GM08714 (cell line): ENCODE measurements at regions not wholly inside any gene's neighbourhood (a gene's known extent, or its start where the extent isn't known, plus 50 kb on each side); places are given as distances from the start of the nearest gene placed in this dataset.

Experiments used
- H3K4me3 ChIP-seq: fragments of 200-500 bp; sonication (Bioruptor generic); 2 replicates; pipeline ENCODE4 v1.5.1; 2014; ENCODE audit warnings: mild to moderate bottlenecking, low read length, inconsistent platforms
- ZNF274 ChIP-seq: IDR thresholded peaks from 2 replicates; pipeline ENCODE4 v1.6.1; 2012; ENCODE audit warnings: mild to moderate bottlenecking, low read depth, low read length

- no peak overlapping the region for H3K4me3 ChIP-seq
- no peak for TF ChIP-seq ZNF274
Measured at GRCh38 chr12:93020631-93021597, 91.8 kb upstream of the EEA1 start.

DNA sequence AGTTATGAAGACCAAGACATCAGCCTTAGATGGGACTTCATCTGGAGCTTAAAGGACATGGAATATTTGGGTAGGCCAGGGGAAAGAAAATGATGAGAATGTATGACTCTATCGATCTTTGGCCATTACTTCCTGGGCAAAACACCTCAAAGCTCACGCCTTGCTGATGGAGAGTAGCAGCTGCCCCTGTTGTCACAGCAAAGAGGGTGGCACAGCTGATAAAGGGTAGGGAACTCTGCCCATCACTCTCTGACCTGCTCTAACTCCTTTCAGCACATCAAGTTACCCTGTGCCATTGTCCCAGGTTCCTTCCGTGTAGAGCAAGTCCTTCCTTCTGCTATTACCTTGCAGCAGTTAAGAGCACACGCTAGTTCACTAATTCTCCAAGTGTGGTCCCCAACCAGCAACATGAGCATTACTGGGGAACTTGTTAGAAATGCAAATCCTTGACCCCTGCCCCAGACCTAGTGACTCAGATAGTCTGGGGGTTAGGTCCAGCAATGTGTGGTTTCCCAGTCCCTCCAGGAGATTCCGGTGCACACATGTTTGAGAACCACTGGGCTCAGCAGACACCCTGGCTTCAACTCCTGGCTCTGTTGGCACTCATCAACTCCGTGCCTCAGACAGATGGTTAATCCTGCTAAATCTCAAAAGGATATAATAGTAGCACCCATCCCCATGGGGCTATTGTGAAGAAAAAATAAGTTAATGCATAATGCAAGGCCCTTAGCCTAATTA, 93.7 kb upstream of the EEA1 start:
- no peak overlapping the region for H3K4me3 ChIP-seq
- TF ChIP-seq ZNF274, result no peak

- TF ChIP-seq ZNF274, result no peak
- no peak overlapping the region for H3K4me3 ChIP-seq
Measured at GRCh38 chr12:93025145-93026103, 96.3 kb upstream of the EEA1 start.

- no peak for TF ChIP-seq ZNF274
Measured at GRCh38 chr12:93027041-93027440, 97.9 kb upstream of the EEA1 start.

DNA sequence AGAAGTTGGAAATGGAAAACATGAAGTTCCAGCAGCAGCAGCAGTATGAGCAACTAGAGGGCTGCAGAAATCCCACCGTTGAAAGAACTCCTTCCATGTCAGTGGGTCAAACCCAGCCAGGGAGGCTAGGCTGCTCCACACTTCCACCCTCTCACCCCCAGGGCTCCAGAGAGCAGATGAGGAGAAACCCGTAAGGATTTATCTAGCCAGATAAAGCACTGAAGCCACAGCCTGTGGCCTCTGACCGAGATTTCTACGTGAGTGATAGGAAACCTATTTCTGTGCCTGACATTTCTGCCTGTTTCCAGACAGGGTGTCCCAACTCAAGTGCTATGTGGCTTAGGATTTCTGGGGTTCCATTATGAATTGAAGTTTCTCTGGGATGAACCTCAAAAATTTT, 100.0 kb upstream of the EEA1 start:
- TF ChIP-seq ZNF274, result no peak
- H3K4me3 ChIP-seq, result no peak overlapping the region

More at GRCh38 chr12:93027041-93027440, 97.9 kb upstream of the EEA1 start:
- no peak overlapping the region for H3K4me3 ChIP-seq

DNA sequence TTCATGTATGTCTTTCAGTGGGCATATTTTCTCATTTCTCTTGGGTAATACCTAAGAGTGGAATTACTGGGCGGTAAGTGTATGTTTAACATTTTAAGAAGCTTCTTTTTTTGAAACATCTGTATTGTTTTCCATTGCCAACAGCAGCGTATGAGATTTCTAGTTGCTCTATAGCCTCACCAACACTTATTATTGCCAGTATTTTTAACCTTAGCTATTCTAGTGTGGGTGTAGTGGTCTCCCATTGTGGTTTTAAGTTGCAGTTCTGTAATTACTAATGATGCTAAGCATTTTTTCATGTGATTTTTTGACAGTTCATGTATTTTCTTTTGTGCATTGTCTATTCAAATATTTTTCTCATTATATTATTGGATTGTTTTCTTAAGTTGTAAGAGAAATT, 101.9 kb upstream of the EEA1 start:
- no peak for TF ChIP-seq ZNF274
- H3K4me3 ChIP-seq, result no peak overlapping the region

DNA sequence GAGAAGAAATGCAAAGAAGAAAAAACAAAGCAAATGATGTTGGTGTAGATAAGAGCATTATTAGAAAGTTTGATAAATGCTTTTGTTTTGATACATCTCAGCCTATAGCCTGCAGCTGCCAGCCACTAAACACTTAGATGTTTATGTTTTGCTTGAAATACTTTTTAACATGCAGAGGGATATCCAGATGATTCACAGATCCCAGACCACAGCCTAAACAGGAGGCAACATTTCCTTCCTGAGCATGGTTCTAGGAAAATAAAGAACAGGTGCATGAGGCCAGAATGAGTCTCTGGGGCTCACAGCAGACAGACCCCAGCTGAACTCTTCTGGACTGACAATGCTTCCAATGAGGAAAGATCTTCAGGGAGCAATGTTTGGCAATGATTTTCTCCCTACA, 103.7 kb upstream of the EEA1 start:
- TF ChIP-seq ZNF274, result no peak
- no peak overlapping the region for H3K4me3 ChIP-seq

- no peak for TF ChIP-seq ZNF274
- H3K4me3 ChIP-seq, result no peak overlapping the region
Measured at GRCh38 chr12:93033948-93034347, 104.9 kb upstream of the EEA1 start.

DNA sequence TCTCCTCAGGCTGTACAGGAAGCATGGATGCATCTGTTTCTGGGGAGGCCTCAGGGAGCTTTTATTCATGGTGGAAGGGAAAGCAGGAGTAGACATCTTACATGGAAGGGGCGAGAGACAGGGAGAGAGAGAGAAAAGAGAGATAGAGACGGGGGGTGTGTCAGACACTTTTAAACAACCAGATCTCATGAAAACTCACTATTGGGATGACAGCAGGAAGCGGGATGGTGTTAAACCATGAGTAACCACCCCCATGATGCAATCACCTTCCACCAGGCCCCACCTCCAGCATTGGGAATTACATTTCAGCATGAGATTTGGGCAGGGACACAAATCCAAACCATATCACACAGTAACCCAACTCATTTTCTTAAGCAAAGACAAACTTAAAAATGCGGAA, 110.0 kb upstream of the EEA1 start:
- no peak overlapping the region for H3K4me3 ChIP-seq
- no peak for TF ChIP-seq ZNF274

DNA sequence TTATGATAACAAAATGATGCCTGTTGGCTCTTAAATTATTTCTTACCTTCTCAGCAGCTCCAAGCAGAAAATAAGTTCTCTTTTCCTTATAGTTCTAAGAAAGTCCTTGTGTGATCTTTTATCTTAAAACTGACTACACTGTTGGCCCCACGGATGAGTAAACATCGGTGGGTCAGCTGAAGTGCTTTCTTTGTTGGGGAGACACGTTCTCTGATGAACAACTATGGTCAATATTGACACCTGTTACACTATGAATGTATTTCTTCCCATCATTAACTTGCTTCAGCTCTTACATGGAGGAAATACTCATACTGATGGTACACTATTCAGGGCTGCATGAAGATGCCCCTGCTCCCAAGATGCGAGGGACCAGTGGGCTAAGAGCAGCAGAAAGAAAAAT, 110.8 kb upstream of the EEA1 start:
- TF ChIP-seq ZNF274, result no peak
- H3K4me3 ChIP-seq, result no peak overlapping the region

- no peak overlapping the region for H3K4me3 ChIP-seq
- TF ChIP-seq ZNF274, result no peak
Measured at GRCh38 chr12:93040367-93040766, 111.3 kb upstream of the EEA1 start.

GRCh38 chr12:93041416-93041815, 112.3 kb upstream of the EEA1 start:
- no peak overlapping the region for H3K4me3 ChIP-seq
- TF ChIP-seq ZNF274, result no peak

GRCh38 chr12:93042283-93042682, 113.2 kb upstream of the EEA1 start:
- TF ChIP-seq ZNF274, result no peak
- no peak overlapping the region for H3K4me3 ChIP-seq

- no peak overlapping the region for H3K4me3 ChIP-seq
- no peak for TF ChIP-seq ZNF274
Measured at GRCh38 chr12:93042684-93043083, 113.6 kb upstream of the EEA1 start.
